Heart right ventricle (tissue), 16 donors: ENCODE measurements at regions not wholly inside any gene's neighbourhood (a gene's known extent, or its start where the extent isn't known, plus 50 kb on each side); places are given as distances from the start of the nearest gene placed in this dataset.

Experiments used
- ATAC-seq, 8 donors: fragments of 200-7000 bp; cut with Tn5 transposase; one replicate each; pipeline ENCODE4 v1.9.1; 2020; ENCODE audit warnings: mild to moderate bottlenecking in 8 of 8, moderate library complexity in 8 of 8, moderate number of reproducible peaks in 1 of 8
- DNase-seq, 2 donors: peaks; one replicate each; pipeline ENCODE4 v3.0.0-alpha.2; 2020
- H3K27ac ChIP-seq, 10 donors: fragments of 200-600 bp; sonication (generic) in 2 of 10; one replicate each; pipeline versions ENCODE4 v1.5.0 to v1.8.0; 2020 to 2022; ENCODE audit warnings: mild to moderate bottlenecking in 3 of 10
- H3K27me3 ChIP-seq, 7 donors: fragments of 200-600 bp; one replicate each; pipeline ENCODE4 v1.8.0; 2021 to 2022; ENCODE audit warnings: mild to moderate bottlenecking in 2 of 7
- H3K36me3 ChIP-seq, 9 donors: fragments of 200-600 bp; sonication (generic) in 1 of 9; one replicate each; pipeline versions ENCODE4 v1.5.0 to v1.8.0; 2020 to 2022; ENCODE audit warnings: mild to moderate bottlenecking in 2 of 9
- H3K4me1 ChIP-seq, 9 donors: fragments of 200-600 bp; sonication (generic) in 1 of 9; one replicate each; pipeline versions ENCODE4 v1.5.0 to v1.8.0; 2020 to 2022; ENCODE audit warnings: mild to moderate bottlenecking in 4 of 9
- H3K4me3 ChIP-seq, 10 donors: fragments of 200-600 bp; sonication (generic) in 2 of 10; one replicate each; pipeline versions ENCODE4 v1.5.0 to v1.8.0; 2020 to 2022; ENCODE audit warnings: mild to moderate bottlenecking in 7 of 10, moderate library complexity in 2 of 10
- H3K9me3 ChIP-seq, 11 donors: fragments of 200-600 bp in 10 of 11; sonication (generic) in 2 of 11; one replicate each; pipeline versions ENCODE4 v1.5.0 to v1.8.0; 2013 to 2022; ENCODE audit warnings: mild to moderate bottlenecking in 2 of 11, control low read depth in 1 of 11, moderate library complexity in 1 of 11
- CTCF ChIP-seq, 9 donors: fragments of 200-600 bp; sonication (generic) in 2 of 9; IDR thresholded peaks; one replicate each; pipeline versions ENCODE4 v1.5.0 to v1.8.0; 2021 to 2022; ENCODE audit warnings: antibody characterized with exemption in 9 of 9, mild to moderate bottlenecking in 5 of 9, moderate library complexity in 1 of 9
- WGBS, 2 donors: extraction: QIAGEN DNeasy Blood & Tissue Kit; methylation state at CpG; one replicate each; pipeline ENCODE4 v1.1.7; 2013; ENCODE audit warnings: inconsistent platforms in 1 of 2; 5-methylcytosine and 5-hydroxymethylcytosine counted together
- intact Hi-C, 10 donors: fragments of 100-400 bp; cut with DNase I; formaldehyde crosslinking; loops; one replicate each; pipeline versions ENCODE4 v1.11.1 to v1.14.2; 2022
- donor health status: Arrhythmogenic right ventricular cardiomyopathy.
- donor health status: ischemic (EF 13 %, LVEDD 7.1; RV severe dilation, severe dysfunction).
- donor health status: healthy with polysubstance abuse.
- donor health status: DM: no; HTN: yes; CAD: no.
- donor health status: DM: no; HTN: no; CAD: no.
- donor health status: ischemic (EF 25% LVEDD 6.9; RV normal size, moderate dysfunction).
- donor health status: ischemic (EF 25% LVEDD 5.7; RV mildly dilated, moderate dysfunction).
- donor health status: healthy.
- donor health status: DM: yes; HTN: yes; CAD: no.
- donor health status: Ischemic cardiomyopathy.
- donor health status: ischemic (EF 35%, LVEDD 5.7; RV mildly dilated, moderate dysfunction).
- donor health status: nonischemic (EF 11% LVEDD 7.7; RV severe dilation, severe dysfunction).
- donor health status: DM: yes; HTN: yes; CAD: no.
- donor health status: PGD.
- donor health status: ischemic (EF 29% LVEDD 5.4; RV normal size, mild dysfunction).
- donor health status: nonischemic (EF 23%, LVEDD 6.1; RV moderate dilation, normal function).

DNA sequence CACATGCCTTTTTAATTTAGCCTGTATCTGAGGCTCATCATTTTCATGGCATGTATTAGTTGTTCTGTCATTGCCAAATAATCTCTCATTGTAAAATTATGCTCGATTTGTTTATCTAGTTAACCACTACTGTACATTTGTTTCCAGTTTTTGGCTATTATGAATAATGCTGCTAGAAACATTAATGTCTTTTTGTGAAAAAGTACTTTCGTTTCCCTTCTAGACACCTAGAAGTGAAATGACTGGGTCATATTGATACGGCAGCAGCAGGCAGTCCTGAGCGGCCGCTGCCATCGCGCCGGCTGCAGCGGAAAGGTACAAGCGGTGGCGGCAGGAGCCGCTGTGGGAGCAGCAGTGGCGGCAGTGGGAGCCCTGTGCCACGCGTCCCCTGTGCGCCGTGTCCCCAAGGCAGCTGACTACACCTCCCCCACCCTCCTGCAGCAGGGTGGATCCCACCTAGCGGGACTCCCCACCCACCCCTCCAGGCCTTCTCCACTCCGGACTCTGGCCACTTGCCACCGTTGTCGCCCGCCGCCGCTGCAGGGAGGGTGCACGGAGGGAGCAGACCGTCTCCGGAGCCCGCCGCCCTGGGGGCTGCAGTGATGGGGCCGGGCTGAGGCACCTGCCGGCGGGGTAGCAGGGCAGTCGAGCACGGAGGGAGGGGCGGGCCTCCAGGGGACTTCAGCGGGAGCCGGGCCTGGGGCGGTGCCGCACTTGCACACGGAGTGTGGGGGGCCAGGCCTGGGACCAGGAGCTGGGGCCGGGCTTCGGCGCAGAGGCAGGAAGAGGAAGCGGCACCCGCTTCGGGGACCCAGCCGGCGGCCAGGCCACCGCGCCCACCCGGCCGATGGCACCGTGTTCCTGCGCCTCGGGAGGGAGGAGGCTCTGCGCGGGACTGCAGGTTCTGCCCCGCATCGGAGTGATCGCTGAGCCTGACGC is 66.8 kb upstream of the RGS7 start:
- Histone ChIP-seq H3K27ac (no peak overlapping the region), H3K4me3 (peak overlapping the region in 9 of 10 donors; percentile 19 to 46 (median 40)), H3K27me3 (peaks cover 8 to 42% (median 34%) of the 10 kb centered on the region in 7 donors), H3K9me3 (no peaks in the 10 kb centered on the region), H3K36me3 (no peaks in the 10 kb centered on the region), H3K4me1 (peaks cover 0 to 12% (median 4%) of the 10 kb centered on the region in 9 donors)
- peak in 3 of 8 donors; percentile 31 to 47 (median 33) for ATAC-seq
- DNase-seq: peak in 1 of 2 donors; percentile 15
- intact Hi-C loops: no loop called here
- WGBS, 2 donors: 2 to 3% methylated on average over 61 of the region's 61 CpGs
- TF ChIP-seq CTCF (IDR thresholded peaks at IDR 0.05): no peak

GRCh38 chr1:241422470-241422869 is 65.5 kb upstream of the RGS7 start:
- DNase-seq (no peak), ATAC-seq (no peak)
- Histone ChIP-seq H3K9me3 (no peaks in the 10 kb centered on the region), H3K36me3 (no peaks in the 10 kb centered on the region), H3K4me1 (peaks cover 0 to 12% (median 4%) of the 10 kb centered on the region in 9 donors), H3K27me3 (peaks cover 8 to 42% (median 34%) of the 10 kb centered on the region in 7 donors), H3K27ac (no peak overlapping the region), H3K4me3 (no peak overlapping the region)
- intact Hi-C loops: no loop called here
- 83 to 84% methylated on average over 6 of the region's 6 CpGs for WGBS, 2 donors
- no peak for TF ChIP-seq CTCF (IDR thresholded peaks at IDR 0.05)

DNA sequence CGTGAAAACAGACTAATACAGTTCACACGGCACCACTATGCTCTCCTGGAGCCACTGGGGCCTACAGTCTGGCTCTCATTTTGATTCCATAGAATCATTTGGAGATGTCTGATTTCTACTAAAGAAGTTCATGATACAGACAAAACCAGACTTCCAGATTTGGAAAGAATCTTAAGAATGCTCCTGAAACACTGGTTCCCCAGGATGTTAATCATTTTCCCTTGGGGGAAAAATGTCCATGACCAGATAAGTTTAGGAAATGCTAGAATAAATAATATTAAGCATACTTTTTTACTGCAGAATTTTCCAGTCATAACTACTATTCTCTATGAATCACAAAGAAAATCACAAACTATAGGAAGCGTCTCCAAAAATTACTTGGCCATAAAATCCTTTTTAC is 63.0 kb upstream of the RGS7 start:
- no peak overlapping the region for H3K27ac ChIP-seq
- intact Hi-C loops: no loop called here
- H3K4me1 ChIP-seq: peaks cover 0 to 12% (median 4%) of the 10 kb centered on the region in 9 donors
- peaks cover 8 to 36% (median 32%) of the 10 kb centered on the region in 7 donors for H3K27me3 ChIP-seq
- H3K9me3 ChIP-seq: no peaks in the 10 kb centered on the region
- H3K36me3 ChIP-seq: no peaks in the 10 kb centered on the region
- H3K4me3 ChIP-seq: no peak overlapping the region
- TF ChIP-seq CTCF (IDR thresholded peaks at IDR 0.05): no peak
- DNase-seq: no peak
- no peak for ATAC-seq
- WGBS, 2 donors: 74 to 79% methylated on average over 3 of the region's 3 CpGs

GRCh38 chr1:241417258-241417657 is 60.3 kb upstream of the RGS7 start:
- Histone ChIP-seq H3K27me3 (peaks cover 4 to 9% (median 8%) of the 10 kb centered on the region in 7 donors), H3K9me3 (no peaks in the 10 kb centered on the region), H3K4me1 (no peaks in the 10 kb centered on the region), H3K4me3 (no peak overlapping the region), H3K36me3 (no peaks in the 10 kb centered on the region), H3K27ac (no peak overlapping the region)
- no peak for DNase-seq
- intact Hi-C loops: no loop called here
- ATAC-seq: no peak
- 67 to 76% methylated on average over 1 of the region's 1 CpG for WGBS, 2 donors
- TF ChIP-seq CTCF (IDR thresholded peaks at IDR 0.05): no peak
